Smooth muscle cell (in vitro differentiated cells): ENCODE measurements at regions not wholly inside any gene's neighbourhood (a gene's known extent, or its start where the extent isn't known, plus 50 kb on each side); places are given as distances from the start of the nearest gene placed in this dataset.

Experiments used
- DNase-seq: peaks from one replicate; lab custom pipeline; 2025; ENCODE audit not compliant: unreplicated experiment; lab: John Stamatoyannopoulos, UW
- H2AFZ ChIP-seq: fragments of 200-600 bp; sonication (generic); 2 replicates; pipeline ENCODE4 v1.6.0; 2016; ENCODE audit warnings: antibody characterized with exemption, low read depth, mild to moderate bottlenecking
- H3F3A ChIP-seq: fragments of 200-600 bp; sonication (generic); 2 replicates; pipeline ENCODE4 v1.6.0; 2017; ENCODE audit warnings: antibody characterized with exemption, low read depth
- H3K27ac ChIP-seq: fragments of 200-600 bp; sonication (generic); 2 replicates; pipeline ENCODE4 v1.5.1; 2016; ENCODE audit warnings: low read depth, mild to moderate bottlenecking
- H3K27me3 ChIP-seq: fragments of 200-600 bp; sonication (generic); 2 replicates; pipeline ENCODE4 v1.6.1; 2016; ENCODE audit warnings: low read depth, mild to moderate bottlenecking
- H3K36me3 ChIP-seq: fragments of 200-600 bp; sonication (generic); 2 replicates; pipeline ENCODE4 v1.5.1; 2016; ENCODE audit warnings: low read depth
- H3K4me1 ChIP-seq: fragments of 200-600 bp; sonication (generic); 2 replicates; pipeline ENCODE4 v1.5.1; 2016; ENCODE audit warnings: low read depth
- H3K4me2 ChIP-seq: fragments of 200-600 bp; sonication (generic); 2 replicates; pipeline ENCODE4 v1.6.0; 2016; ENCODE audit warnings: mild to moderate bottlenecking
- H3K4me3 ChIP-seq: fragments of 200-600 bp; sonication (generic); 2 replicates; pipeline ENCODE4 v1.5.1; 2016; ENCODE audit warnings: mild to moderate bottlenecking
- H3K79me2 ChIP-seq: fragments of 200-600 bp; sonication (generic); 2 replicates; pipeline ENCODE4 v1.6.0; 2016; ENCODE audit warnings: low read depth, mild to moderate bottlenecking
- H3K9ac ChIP-seq: fragments of 200-600 bp; sonication (generic); 2 replicates; pipeline ENCODE4 v1.6.0; 2016; ENCODE audit warnings: low read depth
- H3K9me3 ChIP-seq: fragments of 200-600 bp; sonication (generic); replicated peaks from 2 replicates; pipeline ENCODE4 v1.5.1; 2016; ENCODE audit warnings: low read depth
- H4K20me1 ChIP-seq: fragments of 200-600 bp; sonication (generic); 2 replicates; pipeline ENCODE4 v1.6.0; 2016; ENCODE audit warnings: low read depth
- WGBS: methylation state at CpG from one replicate; pipeline ENCODE4 v1.1.7; 2016; ENCODE audit warnings: low lambda C conversion rate; 5-methylcytosine and 5-hydroxymethylcytosine counted together
- TF ChIP-seq, protein P1 (sequence below): fragments of 200-600 bp; sonication (generic); IDR thresholded peaks from 2 replicates; pipeline ENCODE4 v1.5.1; 2017; ENCODE audit warnings: borderline replicate concordance, mild to moderate bottlenecking, antibody characterized with exemption; ENCODE audit not compliant: insufficient read depth, poor library complexity, severe bottlenecking

DNA sequence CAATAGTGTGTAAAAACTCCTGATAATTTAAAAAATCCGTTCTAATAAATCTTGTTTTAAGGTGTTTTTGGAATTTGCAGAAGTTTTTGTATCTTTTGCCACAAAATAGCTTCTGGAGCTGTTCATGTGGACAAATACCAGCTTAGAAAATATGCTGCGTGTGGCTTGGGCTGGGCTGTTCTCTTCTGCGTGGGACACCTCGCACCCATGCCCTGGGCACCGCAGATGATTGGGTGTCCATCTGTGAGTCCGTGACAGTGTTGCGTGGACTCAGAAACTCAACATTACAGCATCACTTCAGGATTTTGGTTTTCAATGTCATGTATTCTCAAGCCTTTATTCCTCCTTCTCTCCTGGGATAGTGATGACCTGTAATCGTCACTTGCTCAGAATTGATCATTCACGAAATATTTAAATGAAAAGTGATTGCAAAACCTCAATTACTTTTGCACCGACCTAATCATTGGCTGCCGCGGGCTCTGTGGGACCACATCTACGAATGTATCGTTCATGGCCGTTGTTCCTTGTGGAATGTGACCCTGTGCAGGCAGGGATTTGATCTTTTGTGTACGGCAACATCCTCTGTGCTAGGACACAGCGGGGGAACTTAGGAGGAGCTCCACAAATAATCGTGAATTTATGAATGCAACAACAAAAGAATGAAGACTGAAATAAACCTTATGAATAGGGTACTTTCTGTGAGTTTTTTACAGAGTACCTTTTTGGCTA, 210.3 kb upstream of the FOXF1 start:
- no peak overlapping the region for H3K9ac ChIP-seq
- H3K27me3 ChIP-seq: no peaks in the 10 kb centered on the region
- WGBS: 76% methylated on average over 18 of the region's 18 CpGs

DNA sequence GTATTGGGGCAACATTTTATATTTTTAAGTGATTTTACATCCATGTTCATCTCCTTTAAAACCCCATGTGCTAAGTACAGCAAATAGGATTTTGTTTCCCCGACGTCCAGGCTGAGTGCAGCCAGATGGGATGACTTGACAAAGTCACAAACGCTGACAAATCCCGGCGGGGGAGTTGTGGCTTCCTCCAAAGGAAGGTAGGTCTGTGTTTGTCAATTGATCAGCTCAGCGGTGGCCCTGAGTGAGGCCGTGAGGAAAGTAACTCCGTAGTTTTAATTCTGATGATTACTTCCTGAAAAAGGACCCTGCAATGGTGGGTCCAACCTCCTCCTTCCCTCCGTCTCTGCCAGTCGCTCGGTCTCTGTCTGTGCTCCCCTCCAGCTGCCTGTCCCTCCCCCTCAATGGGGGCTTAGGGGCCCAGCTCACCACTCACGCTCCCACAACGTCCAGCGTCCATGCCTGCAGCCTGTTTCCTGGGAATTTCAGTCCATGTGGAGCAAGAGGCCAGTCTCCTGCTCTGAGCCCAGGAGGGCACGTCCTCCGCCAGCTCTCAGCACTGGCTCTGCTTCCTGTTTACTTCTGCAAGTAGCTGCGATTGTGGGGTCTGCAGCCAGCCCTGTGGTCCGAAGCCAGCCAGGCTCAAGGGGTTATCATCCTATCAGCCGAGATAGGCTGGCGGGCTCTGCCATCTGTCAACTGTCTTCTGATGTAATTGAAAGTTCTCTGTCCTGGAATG, 209.4 kb upstream of the FOXF1 start:
- no peaks in the 10 kb centered on the region for H3K36me3 ChIP-seq
- H3K27me3 ChIP-seq: no peaks in the 10 kb centered on the region
- TF ChIP-seq, protein P1, sequence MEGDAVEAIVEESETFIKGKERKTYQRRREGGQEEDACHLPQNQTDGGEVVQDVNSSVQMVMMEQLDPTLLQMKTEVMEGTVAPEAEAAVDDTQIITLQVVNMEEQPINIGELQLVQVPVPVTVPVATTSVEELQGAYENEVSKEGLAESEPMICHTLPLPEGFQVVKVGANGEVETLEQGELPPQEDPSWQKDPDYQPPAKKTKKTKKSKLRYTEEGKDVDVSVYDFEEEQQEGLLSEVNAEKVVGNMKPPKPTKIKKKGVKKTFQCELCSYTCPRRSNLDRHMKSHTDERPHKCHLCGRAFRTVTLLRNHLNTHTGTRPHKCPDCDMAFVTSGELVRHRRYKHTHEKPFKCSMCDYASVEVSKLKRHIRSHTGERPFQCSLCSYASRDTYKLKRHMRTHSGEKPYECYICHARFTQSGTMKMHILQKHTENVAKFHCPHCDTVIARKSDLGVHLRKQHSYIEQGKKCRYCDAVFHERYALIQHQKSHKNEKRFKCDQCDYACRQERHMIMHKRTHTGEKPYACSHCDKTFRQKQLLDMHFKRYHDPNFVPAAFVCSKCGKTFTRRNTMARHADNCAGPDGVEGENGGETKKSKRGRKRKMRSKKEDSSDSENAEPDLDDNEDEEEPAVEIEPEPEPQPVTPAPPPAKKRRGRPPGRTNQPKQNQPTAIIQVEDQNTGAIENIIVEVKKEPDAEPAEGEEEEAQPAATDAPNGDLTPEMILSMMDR: no peak
- peak; percentile 31 for DNase-seq
- H3K4me3 ChIP-seq: peak overlapping the region; percentile 23
- peak overlapping the region; percentile 85 for H3K27ac ChIP-seq
- peaks cover 49% of the 10 kb centered on the region for H3F3A ChIP-seq
- H2AFZ ChIP-seq: peak overlapping the region; percentile 73
- H3K79me2 ChIP-seq: no peaks in the 10 kb centered on the region
- H3K4me2 ChIP-seq: peak overlapping the region; percentile 76
- peak overlapping the region; percentile 53 for H3K9ac ChIP-seq
- no peaks in the 10 kb centered on the region for H3K9me3 ChIP-seq
- no peaks in the 10 kb centered on the region for H4K20me1 ChIP-seq
- WGBS: 9% methylated on average over 20 of the region's 20 CpGs
- peaks cover 27% of the 10 kb centered on the region for H3K4me1 ChIP-seq

More for the DNA sequence above, 210.3 kb upstream of the FOXF1 start:
- H3K27ac ChIP-seq: peak overlapping the region; percentile 85
- H3K4me3 ChIP-seq: no peak overlapping the region
- no peaks in the 10 kb centered on the region for H4K20me1 ChIP-seq
- H3K9me3 ChIP-seq: no peaks in the 10 kb centered on the region
- TF ChIP-seq, protein P1: no peak
- H3K4me1 ChIP-seq: peaks cover 27% of the 10 kb centered on the region
- no peaks in the 10 kb centered on the region for H3K36me3 ChIP-seq
- no peaks in the 10 kb centered on the region for H3K79me2 ChIP-seq
- H2AFZ ChIP-seq: no peak overlapping the region
- peak overlapping the region; percentile 76 for H3K4me2 ChIP-seq
- H3F3A ChIP-seq: peaks cover 49% of the 10 kb centered on the region
- no peak for DNase-seq

DNA sequence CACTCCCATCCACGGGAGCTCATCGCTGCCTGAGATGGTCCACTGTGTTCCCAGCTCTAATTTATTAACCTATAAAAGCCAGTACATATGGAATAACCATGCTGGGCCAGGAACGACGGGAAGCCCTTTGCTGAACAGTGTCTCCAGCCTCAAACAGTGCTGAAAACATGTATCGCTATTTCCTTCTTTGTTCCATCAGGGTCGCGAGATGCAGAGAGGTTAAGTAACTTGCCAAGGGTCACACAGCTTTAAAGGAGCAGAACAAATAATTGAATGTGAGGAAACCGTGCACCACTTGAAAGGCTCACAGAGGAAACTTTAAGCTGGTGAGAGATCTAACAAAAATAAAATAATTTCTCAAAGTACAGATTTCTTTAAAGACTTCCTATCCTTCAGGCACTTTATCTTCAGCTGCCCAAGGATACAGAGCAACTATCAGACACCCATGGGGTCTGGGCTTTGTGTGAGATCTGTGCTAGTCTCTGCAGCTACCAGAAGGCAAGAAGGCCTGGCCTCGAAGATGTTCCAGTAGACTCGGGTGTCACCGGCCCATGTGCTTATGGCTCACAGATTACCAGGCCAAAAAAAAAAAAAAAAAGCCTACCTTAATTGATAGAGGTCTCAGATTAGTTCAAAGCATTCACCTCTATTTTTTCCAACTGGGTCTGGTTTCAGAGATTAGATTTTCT, 207.8 kb upstream of the FOXF1 start:
- WGBS: 72% methylated on average over 11 of the region's 11 CpGs
- Histone ChIP-seq H3K4me1 (peaks cover 21% of the 10 kb centered on the region), H3K36me3 (no peaks in the 10 kb centered on the region), H3K79me2 (no peaks in the 10 kb centered on the region), H2AFZ (no peak overlapping the region), H3K9ac (no peak overlapping the region), H3K27ac (no peak overlapping the region), H3F3A (peaks cover 39% of the 10 kb centered on the region), H3K4me3 (no peak overlapping the region), H3K27me3 (no peaks in the 10 kb centered on the region), H4K20me1 (no peaks in the 10 kb centered on the region), H3K9me3 (no peaks in the 10 kb centered on the region), H3K4me2 (no peak overlapping the region)
- TF ChIP-seq, protein P1: no peak
- DNase-seq: no peak
